ENCODE measurements at regions not wholly inside any gene's neighbourhood (a gene's known extent, or its start where the extent isn't known, plus 50 kb on each side); places are given as distances from the start of the nearest gene placed in this dataset.

DNA sequence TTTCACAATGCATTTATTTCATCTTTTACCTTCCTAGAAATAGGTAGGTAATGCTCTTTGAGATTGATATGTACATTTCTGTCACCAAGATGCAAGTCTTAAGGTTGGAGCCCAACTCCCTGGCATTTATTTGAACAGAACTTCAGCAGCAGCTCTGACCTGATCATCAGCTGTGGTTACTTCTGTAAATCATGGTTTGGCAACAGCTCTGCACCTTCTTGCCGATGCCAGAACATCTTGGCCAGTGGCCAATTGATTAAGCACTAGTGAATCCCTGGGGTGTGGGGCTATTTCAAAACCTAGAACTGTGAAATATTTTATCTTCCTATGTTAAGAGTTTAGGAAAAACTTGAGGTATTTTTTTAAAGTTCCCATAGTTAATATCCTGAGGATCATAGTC lies 124.8 kb upstream of the NYAP2 start:
- TF ChIP-seq, protein P1, sequence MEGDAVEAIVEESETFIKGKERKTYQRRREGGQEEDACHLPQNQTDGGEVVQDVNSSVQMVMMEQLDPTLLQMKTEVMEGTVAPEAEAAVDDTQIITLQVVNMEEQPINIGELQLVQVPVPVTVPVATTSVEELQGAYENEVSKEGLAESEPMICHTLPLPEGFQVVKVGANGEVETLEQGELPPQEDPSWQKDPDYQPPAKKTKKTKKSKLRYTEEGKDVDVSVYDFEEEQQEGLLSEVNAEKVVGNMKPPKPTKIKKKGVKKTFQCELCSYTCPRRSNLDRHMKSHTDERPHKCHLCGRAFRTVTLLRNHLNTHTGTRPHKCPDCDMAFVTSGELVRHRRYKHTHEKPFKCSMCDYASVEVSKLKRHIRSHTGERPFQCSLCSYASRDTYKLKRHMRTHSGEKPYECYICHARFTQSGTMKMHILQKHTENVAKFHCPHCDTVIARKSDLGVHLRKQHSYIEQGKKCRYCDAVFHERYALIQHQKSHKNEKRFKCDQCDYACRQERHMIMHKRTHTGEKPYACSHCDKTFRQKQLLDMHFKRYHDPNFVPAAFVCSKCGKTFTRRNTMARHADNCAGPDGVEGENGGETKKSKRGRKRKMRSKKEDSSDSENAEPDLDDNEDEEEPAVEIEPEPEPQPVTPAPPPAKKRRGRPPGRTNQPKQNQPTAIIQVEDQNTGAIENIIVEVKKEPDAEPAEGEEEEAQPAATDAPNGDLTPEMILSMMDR (IDR thresholded peaks at IDR 0.05; ENCODE audit: low read depth, low read length, missing control alignments) = no peak
- DNase-seq (ENCODE audit: low read depth) = peak; percentile 87
- H3K4me3 ChIP-seq (ENCODE audit: low read depth, low read length) = no peak overlapping the region
- in situ Hi-C loops (cut with HindIII; ENCODE audit: low sequenced_read_pairs) = no loop called here

DNA sequence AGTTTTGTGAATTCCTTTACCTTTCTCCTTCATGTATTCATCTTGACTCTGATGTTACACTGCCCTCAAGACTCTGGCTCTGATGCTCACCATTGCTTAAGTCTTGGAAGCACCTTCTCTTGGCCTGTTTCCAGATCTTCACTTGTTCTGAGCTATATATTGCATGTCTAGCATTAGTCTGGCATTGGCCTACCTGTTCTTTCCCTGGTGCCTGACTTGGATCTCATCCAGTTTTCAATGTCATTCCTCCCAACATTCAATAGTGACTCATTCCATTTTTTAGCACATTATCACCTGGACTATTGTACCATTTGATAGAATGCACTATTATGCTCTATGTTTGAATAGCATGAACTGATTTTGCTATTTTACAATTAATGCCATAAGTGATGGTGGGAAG lies 127.3 kb upstream of the NYAP2 start:
- TF ChIP-seq, protein P1 (IDR thresholded peaks at IDR 0.05; ENCODE audit: low read depth, low read length, missing control alignments) = no peak
- no peak for DNase-seq (ENCODE audit: low read depth)
- H3K4me3 ChIP-seq (ENCODE audit: low read depth, low read length) = no peak overlapping the region
- in situ Hi-C loops (cut with HindIII; ENCODE audit: low sequenced_read_pairs) = no loop called here

DNA sequence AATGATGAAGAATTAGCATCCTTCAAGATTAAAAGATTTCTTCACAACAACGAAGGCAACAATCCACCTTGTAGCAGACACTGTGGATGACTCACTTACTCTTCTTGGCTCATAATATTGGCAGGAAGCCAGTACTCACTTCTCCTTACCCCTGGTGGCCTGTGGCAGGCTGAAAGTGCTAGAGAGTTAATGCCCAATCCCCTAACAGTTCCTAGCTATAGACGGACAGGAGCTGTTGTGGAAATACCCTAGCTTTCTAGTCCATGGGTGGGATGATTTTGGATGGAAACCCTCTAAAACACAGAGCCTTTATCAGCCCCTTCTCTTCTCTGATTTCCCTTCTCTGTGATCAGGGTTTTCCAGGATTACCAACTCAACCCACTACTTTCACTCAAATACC lies 128.6 kb upstream of the NYAP2 start:
- peak; percentile 57 for DNase-seq (ENCODE audit: low read depth)
- TF ChIP-seq, protein P1 (IDR thresholded peaks at IDR 0.05; ENCODE audit: low read depth, low read length, missing control alignments) = peak; percentile 21
- in situ Hi-C loops (cut with HindIII; ENCODE audit: low sequenced_read_pairs) = no loop called here
- no peak overlapping the region for H3K4me3 ChIP-seq (ENCODE audit: low read depth, low read length)

DNA sequence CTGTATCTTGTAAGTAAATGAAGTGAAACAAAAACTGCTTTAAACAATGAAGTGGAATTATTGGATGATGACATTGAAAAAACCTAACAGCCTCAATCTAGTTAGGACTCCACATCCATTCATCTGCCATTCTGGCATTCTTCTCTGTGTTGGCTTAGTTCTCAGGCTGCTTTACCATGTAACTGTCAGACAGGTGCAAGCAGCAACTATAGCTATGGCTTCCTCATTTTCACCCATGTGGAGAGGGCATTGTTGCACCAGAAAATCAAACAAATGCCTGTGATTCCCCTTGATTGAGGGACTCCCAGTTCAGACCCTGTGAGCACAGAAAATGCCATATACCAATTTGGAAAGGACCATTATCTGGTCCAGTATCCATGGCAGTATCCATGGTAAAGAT lies 129.5 kb upstream of the NYAP2 start:
- no peak overlapping the region for H3K4me3 ChIP-seq (ENCODE audit: low read depth, low read length)
- in situ Hi-C loops (cut with HindIII; ENCODE audit: low sequenced_read_pairs) = no loop called here
- no peak for DNase-seq (ENCODE audit: low read depth)
- TF ChIP-seq, protein P1 (IDR thresholded peaks at IDR 0.05; ENCODE audit: low read depth, low read length, missing control alignments) = no peak

DNA sequence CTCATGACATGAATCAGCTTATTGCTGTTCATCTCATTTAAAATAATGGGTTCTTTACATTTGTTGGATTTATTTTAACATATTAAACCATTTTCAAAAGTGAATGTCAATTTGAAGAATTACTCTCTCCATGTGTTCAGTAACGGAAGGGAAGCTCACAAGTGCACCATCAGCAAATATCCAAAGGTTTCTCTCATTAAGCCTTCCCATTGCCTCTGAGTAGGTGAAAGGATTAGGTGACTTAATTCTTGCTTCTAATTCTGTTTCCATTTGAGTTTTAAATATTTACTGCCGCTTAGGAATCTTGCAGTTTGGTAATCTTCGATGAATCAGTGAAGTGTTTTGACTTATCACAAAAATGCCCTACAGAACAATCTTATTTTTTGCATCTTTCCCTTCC lies 145.1 kb upstream of the NYAP2 start:
- in situ Hi-C loops (cut with HindIII; ENCODE audit: low sequenced_read_pairs) = no loop called here
- no peak overlapping the region for H3K4me3 ChIP-seq (ENCODE audit: low read depth, low read length)
- DNase-seq (ENCODE audit: low read depth) = no peak
- TF ChIP-seq, protein P1 (IDR thresholded peaks at IDR 0.05; ENCODE audit: low read depth, low read length, missing control alignments) = no peak

DNA sequence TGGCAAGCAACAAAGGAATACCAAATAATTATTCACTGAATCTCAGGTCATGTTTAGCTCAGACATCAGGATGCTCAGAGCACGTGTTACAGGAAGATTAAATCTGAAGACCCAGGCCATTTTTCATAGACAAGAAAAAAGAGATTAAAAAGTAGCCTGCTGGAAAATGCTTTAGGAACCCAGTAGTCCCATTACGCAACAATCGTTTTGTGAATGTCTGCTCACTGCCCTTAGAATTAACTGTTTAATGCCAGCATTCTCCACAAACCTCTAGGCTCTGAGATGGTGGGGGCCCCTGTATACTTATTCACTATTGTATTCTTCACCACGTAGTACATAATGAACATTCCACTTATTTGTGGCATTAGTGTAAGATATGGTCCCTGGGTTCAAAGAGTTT lies 154.6 kb upstream of the NYAP2 start:
- no peak for DNase-seq (ENCODE audit: low read depth)
- TF ChIP-seq, protein P1 (IDR thresholded peaks at IDR 0.05; ENCODE audit: low read depth, low read length, missing control alignments) = no peak
- H3K4me3 ChIP-seq (ENCODE audit: low read depth, low read length) = no peak overlapping the region
- in situ Hi-C loops (cut with HindIII; ENCODE audit: low sequenced_read_pairs) = no loop called here

DNA sequence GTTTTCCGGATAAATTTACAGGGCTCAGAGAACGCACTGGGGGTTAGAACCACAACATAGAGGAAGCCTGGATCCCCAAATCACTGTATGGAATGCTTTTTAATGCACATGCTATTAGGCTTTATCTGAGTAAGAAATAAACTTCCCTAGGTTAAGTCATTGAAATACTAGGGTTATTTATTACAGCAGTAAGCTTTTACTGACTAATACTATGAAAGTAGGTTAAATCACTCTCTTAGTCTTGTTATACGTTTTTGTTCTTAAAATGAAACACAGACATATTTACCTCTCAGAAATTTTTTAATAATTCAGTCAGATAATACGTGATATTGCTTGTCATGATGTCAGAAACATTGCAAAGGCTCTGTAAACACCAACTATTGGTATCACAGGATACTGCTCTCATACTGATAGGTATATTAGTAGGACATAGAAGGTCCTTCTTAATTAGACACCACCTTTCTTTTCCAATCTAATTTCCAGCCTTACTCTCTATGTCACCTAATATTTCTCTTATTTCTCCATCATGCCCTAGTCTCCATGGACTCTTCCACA lies 162.7 kb upstream of the NYAP2 start:
- no peak overlapping the region for H3K4me3 ChIP-seq (ENCODE audit: low read depth, low read length)
- TF ChIP-seq, protein P1 (IDR thresholded peaks at IDR 0.05; ENCODE audit: low read depth, low read length, missing control alignments) = no peak
- DNase-seq (ENCODE audit: low read depth) = no peak
- in situ Hi-C loops (cut with HindIII; ENCODE audit: low sequenced_read_pairs) = no loop called here

All from astrocyte of the cerebellum (primary cell).